GM10248 (cell line): ENCODE measurements at regions not wholly inside any gene's neighbourhood (a gene's known extent, or its start where the extent isn't known, plus 50 kb on each side); places are given as distances from the start of the nearest gene placed in this dataset.

Source experiments
- CTCF ChIA-PET: fragments of 300-600 bp; sonication (Branson Sonifier 250); formaldehyde crosslinking; extraction: SDS; loops from one replicate; lab custom pipeline; 2021; ENCODE audit warnings: antibody characterized with exemption; lab: Yijun Ruan, JAX
- POLR2A ChIA-PET: fragments of 350-650 bp; sonication (Branson Sonifier 250); formaldehyde crosslinking; extraction: SDS; loops from one replicate; lab custom pipeline; 2020; ENCODE audit warnings: antibody characterized with exemption; lab: Yijun Ruan, JAX
- DNase-seq: peaks from one replicate; pipeline ENCODE4 v3.0.0; 2012; ENCODE audit errors: extremely low spot score
- CTCF ChIP-seq: IDR thresholded peaks from 2 replicates; pipeline ENCODE4 v1.5.1; 2012; ENCODE audit warnings: mild to moderate bottlenecking, low read depth; ENCODE audit errors: extremely low read depth, missing control alignments, control extremely low read depth

GRCh38 chr1:234732671-234733390 lies 122.9 kb upstream of the IRF2BP2 start:
- CTCF ChIA-PET = interaction anchor here (1.0 to 1.9 kb wide), 4 partner anchors 8 to 121 kb away, joined by 3 to 5 read pairs (median 4); no protein-coding TSS in a partner anchor
- POLR2A ChIA-PET = interaction anchor here (0.6 kb wide), 1 partner anchor 278 kb away, joined by 3 read pairs; no protein-coding TSS in a partner anchor
- no peak for DNase-seq
- no peak for TF ChIP-seq CTCF

- CTCF ChIA-PET = interaction anchor here (1.0 to 1.9 kb wide), 6 partner anchors 9 to 121 kb away, joined by 3 to 5 read pairs (median 4); no protein-coding TSS in a partner anchor
- no peak for DNase-seq
- TF ChIP-seq CTCF = no peak
- POLR2A ChIA-PET = interaction anchor here (0.6 kb wide), 1 partner anchor 278 kb away, joined by 3 read pairs; no protein-coding TSS in a partner anchor
Observed at GRCh38 chr1:234732260-234732659, 122.3 kb upstream of the IRF2BP2 start.

DNA sequence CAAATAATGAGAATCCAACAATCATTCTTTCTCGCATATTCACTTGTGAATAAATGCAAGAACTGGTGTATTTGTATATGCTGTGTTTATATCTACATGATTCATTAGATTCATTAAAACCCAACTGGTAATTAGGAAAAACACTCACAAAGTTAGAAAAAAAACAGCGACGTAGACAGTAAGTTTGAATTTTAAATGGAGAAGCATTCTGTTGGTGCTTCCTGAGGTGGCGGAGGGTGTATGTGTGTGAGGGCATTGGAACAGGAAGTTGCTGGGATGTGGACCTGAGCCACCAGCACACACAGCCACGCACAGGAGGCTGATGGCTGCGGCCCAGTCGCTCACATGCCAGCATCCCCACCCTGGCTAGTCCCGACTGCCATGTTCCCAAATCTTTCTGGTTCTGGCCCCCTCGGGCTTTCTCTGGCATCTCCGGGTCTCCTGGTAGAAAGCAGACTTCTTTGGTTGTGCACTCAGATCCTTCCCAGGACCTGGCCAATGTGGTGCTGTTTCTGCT lies 121.6 kb upstream of the IRF2BP2 start:
- peak; percentile 52 for DNase-seq
- TF ChIP-seq CTCF = no peak
- ChIA-PET POLR2A (interaction anchor here (0.6 to 0.7 kb wide), 2 partner anchors 32 to 37 kb away, joined by 3 to 4 read pairs; no protein-coding TSS in a partner anchor), CTCF (interaction anchor here (1.2 to 1.7 kb wide), 7 partner anchors 10 to 115 kb away, joined by 3 to 5 read pairs (median 4); no protein-coding TSS in a partner anchor)

DNA sequence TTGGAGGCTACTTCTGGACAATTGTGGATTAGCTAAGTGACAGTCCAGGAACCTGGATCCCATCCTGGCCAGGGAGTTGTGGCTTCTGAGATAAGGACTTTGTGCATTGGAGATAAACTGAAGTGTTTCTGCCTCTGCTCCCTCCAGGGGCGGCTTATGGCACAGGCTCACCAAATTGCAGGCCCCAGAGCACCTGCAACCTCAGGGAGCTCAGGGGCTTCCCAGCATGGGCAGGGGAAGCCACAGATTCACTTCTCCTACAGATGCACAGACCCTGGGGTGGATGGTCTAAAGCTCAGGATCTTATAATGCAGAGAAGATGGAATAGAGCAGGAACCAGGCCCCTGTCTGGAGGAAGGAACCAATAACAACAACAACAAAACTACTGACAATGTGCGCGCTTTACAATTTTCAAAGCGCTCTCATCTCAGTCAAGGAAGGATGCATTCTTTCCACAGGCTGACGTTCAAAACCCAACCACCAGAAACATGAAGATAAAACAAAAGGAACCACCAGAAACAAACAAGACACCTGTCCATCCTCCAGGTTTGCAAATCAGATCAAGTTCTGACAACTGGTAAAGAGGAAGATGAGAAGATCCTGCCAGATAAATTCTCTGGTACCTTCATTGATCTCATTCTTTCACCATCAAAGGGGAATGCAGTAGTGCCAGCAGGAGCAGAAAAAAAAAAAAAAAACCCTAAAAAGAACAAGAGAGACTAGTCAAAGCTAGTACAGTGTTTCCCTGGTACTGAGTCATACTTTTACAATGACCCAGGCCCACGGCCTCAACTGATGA lies 121.0 kb upstream of the IRF2BP2 start:
- POLR2A ChIA-PET = interaction anchor here (0.6 to 0.7 kb wide), 3 partner anchors 32 to 42 kb away, joined by 3 to 6 read pairs (median 4); no protein-coding TSS in a partner anchor

GRCh38 chr1:234730475-234730769 lies 120.4 kb upstream of the IRF2BP2 start:
- no peak for DNase-seq
- ChIA-PET POLR2A (no interaction called here), CTCF (interaction anchor here (1.0 to 1.7 kb wide), 5 partner anchors 11 to 119 kb away, joined by 3 to 5 read pairs (median 4); no protein-coding TSS in a partner anchor)
- no peak for TF ChIP-seq CTCF

More for the DNA sequence above, 121.0 kb upstream of the IRF2BP2 start:
- TF ChIP-seq CTCF = peak; percentile 25
- CTCF ChIA-PET = interaction anchor here (0.6 to 1.7 kb wide), 7 partner anchors 9 to 119 kb away, joined by 3 to 5 read pairs (median 4); no protein-coding TSS in a partner anchor
- peak; percentile 78 for DNase-seq
